GM19463 (cell line): ENCODE measurements at regions not wholly inside any gene's neighbourhood (a gene's known extent, or its start where the extent isn't known, plus 50 kb on each side); places are given as distances from the start of the nearest gene placed in this dataset.
"Not testable (repeated sequence)": the region's sequence is repeated elsewhere in the genome, so short reads cannot be mapped to it uniquely, and the experiment has no call there.

Source experiments
- ATAC-seq: cut with Tn5 transposase; IDR thresholded peaks from one replicate; pipeline ENCODE4 v1.9.1; 2021; ENCODE audit warnings: mild to moderate bottlenecking, moderate library complexity; ENCODE audit not compliant: unreplicated experiment

- no peak for ATAC-seq
Observed at GRCh38 chr4:162761965-162762364, 404.7 kb downstream of the NAF1 start.

DNA sequence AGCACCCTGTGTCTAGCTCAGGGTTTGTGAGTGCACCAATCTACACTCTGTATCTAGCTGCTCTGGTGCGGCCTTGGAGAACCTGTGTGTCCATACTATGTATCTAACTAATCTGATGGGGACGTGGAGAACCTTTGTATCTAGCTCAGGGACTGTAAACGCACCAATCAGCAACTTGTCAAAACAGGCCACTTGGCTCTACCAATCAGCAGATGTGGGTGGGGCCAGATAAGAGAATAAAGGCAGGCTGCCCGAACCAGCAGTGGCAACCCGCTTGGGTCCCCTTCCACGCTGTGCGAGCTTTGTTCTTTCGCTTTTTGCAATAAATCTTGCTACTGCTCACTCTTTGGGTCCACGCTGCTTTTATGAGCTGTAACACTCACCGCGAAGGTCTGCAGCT, 426.5 kb downstream of the NAF1 start:
- not testable (repeated sequence) for ATAC-seq

- not testable (repeated sequence) for ATAC-seq
Observed at GRCh38 chr4:162739596-162739995, 427.1 kb downstream of the NAF1 start.

- ATAC-seq, result no peak
Observed at GRCh38 chr4:162732876-162733275, 433.8 kb downstream of the NAF1 start.

- no peak for ATAC-seq
Observed at GRCh38 chr4:162727766-162728165, 438.9 kb downstream of the NAF1 start.

- ATAC-seq, result no peak
Observed at GRCh38 chr4:162727232-162727631, 439.5 kb downstream of the NAF1 start.

DNA sequence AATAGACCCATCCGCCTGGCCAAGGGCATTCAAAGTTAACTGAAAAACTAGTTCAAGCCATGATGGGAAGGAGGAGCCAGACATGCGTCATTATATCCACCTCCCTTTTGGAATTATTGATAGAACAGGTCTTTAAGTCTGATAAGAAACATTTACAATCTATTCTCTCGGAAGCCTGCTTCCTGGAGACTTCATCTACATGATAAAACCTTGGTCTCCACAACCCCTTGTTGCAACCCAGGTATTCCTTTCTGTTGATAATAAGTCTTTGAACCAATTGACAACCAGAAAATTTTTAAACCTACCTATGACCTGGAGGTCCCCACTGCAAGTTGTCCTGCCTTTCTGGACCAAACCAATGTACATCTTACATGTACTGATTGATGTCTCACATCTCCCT, 451.3 kb downstream of the NAF1 start:
- ATAC-seq, result no peak

DNA sequence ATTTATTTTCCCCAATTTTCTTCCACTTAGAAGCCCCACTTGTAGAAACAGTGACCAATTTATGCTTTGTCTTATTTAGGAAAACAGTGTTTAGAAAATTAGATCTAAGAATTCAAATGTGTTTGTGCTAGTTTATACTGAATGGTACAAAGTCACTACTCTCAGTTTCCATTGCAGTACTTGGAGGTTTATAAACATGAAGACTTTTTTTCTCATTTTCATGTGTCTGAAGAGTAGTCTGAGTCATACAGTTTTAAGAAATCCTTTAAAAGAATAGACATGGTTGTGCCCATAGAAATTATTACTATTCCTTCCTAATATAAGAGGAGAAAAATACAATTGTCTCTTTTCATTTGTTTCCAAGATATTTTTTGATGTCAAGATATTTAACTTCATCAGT, 458.7 kb downstream of the NAF1 start:
- ATAC-seq, result peak; percentile 73

GRCh38 chr4:162706632-162707031, 460.1 kb downstream of the NAF1 start:
- ATAC-seq, result no peak

GRCh38 chr4:162706051-162706450, 460.6 kb downstream of the NAF1 start:
- no peak for ATAC-seq

DNA sequence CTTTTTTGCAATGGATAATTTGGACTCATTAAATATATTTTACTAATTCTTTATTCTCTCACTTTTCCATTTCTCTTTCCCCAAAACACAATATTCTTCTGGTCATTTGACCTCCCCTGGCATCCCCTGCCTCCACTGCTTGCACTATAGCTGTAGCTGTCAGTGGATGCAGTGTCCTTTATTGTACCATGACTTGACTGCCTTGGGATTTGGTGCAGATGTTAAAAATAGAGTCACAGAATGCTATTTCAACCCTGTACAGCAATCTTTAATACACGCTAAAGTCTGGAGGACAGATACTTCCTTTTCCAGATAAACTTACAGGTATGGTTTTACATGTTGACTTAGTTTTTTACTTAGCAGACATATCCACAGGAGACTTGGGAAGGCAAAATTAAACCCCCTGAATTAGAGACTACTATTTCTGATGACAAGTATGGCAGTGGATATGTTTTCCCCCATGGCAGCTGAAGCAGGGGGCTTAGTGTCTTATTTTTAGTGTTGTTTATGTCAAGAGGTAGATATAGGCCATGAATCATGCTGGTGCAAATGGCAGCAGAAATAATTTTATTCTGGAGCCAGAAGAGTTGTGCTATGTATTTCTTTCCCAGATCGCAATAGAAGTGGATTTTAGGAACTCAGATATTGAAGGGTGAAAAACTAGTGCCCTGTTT, 461.4 kb downstream of the NAF1 start:
- ATAC-seq, result no peak

GRCh38 chr4:162700815-162701361, 465.8 kb downstream of the NAF1 start:
- ATAC-seq, result peak; percentile 55

DNA sequence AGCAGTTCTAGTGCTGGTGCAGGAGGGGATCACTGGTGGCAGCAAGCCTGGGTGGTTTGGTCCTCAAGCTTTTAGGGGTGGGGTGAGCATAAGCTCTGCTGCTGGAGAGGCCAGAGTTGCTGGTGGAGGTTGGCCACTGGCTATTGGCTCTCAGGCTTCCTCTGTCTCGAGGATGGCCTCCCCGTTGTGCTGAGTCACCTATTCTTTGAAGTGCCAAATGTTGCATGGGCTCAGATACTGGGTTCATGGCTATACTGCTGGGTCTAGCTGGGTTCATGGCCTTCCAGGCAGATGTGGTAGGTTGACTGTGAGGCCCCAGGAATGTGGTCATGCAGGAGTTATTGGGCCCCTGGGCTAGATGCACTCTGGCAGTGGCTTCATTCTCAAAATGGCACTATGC, 466.3 kb downstream of the NAF1 start:
- ATAC-seq, result peak; percentile 9

- ATAC-seq, result no peak
Observed at GRCh38 chr4:162699629-162700028, 467.1 kb downstream of the NAF1 start.

GRCh38 chr4:162685410-162685809, 481.3 kb downstream of the NAF1 start:
- no peak for ATAC-seq

- ATAC-seq, result no peak
Observed at GRCh38 chr4:162684998-162685397, 481.7 kb downstream of the NAF1 start.

DNA sequence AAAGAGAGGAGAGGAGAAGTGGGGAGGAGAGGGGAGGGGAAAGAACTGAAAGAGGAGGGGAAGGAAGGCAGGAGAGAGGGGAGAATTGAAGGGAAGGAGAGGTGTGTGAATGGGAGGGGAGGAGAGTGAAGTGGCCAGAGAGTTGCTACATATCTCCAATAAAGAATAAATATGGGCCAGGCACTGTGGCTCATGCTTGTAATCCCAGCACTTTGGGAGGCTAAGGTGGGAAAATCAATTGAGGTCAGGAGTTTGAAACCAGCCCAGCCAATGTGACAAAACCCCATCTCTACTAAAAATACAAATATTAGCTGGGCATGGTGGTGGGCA, 482.4 kb downstream of the NAF1 start:
- ATAC-seq, result no peak

DNA sequence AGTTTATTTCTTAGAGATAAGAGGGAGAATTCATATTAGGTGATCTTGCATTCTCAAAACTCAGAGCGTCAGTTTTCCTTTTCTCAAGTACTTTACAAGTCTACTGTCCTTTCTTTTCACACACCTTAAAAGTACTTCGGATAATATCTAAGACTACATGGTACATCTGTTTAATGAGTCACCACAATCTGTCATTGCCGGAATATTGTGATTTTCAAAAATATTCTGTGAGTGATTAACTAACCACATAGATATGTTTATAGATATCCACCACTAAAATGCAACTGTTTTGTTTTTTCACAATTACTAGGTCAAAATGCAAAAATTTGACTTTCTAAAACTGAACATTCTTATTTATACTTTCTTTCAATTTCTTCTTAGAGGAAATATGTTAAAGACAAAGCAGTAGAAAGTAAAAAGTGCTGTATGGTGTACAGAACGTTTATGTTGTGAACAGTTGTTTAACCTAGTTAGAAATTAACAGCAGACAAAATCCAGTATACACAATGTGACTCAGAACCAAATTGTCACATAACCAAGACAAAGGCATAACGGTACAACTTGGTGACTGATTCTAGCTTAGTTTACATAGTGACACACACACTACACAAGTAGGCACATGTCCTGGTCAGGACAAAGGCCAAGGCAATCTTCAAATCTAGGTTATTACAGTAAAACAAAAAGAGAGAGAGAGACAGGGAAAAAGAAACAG, 482.9 kb downstream of the NAF1 start:
- peak; percentile 91 for ATAC-seq

DNA sequence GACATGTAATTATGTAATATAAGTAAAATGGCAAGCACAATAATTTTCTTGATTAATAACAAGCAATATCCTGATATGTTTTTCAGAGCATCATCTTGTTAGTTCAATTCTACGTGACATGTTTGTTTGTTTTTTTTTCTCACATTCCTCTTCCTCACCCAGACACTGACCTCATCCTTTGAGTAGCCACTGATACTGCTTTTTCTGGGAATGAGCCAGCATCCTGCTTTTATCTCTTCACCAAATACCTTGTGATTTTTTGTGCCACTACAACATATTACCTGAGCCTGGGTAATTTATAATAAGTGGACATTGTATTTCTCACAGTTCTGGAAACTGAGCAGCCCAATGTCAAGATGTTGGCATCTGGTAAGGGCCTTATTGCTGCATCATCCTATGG, 484.0 kb downstream of the NAF1 start:
- no peak for ATAC-seq

- ATAC-seq, result no peak
Observed at GRCh38 chr4:162681212-162681611, 485.5 kb downstream of the NAF1 start.

GRCh38 chr4:162675661-162676060, 491.0 kb downstream of the NAF1 start:
- ATAC-seq, result no peak

GRCh38 chr4:162661913-162662312, 498.1 kb upstream of the FSTL5 start:
- peak; percentile 72 for ATAC-seq
